Adrenal gland (tissue), 9 donors: ENCODE measurements at regions not wholly inside any gene's neighbourhood (a gene's known extent, or its start where the extent isn't known, plus 50 kb on each side); places are given as distances from the start of the nearest gene placed in this dataset.
"Not testable (repeated sequence)": the region's sequence is repeated elsewhere in the genome, so short reads cannot be mapped to it uniquely, and the experiment has no call there.

Experiments used
- DNase-seq, 7 donors: peaks; one replicate each; pipeline ENCODE4 v3.0.0-alpha.2; 2019 to 2020
- H3K27ac ChIP-seq, 5 donors: fragments of 200-600 bp; sonication (generic) in 4 of 5; 1 replicate in 3 of 5; 2 replicates in 2 of 5; pipeline versions ENCODE4 v1.5.1 to v1.8.0; 2016 to 2020; ENCODE audit warnings: mild to moderate bottlenecking in 1 of 5
- H3K27me3 ChIP-seq: fragments of 200-600 bp; 2 replicates; pipeline ENCODE4 v1.8.0; 2021
- H3K36me3 ChIP-seq, 2 donors: fragments of 200-600 bp; replicated peaks in 1 of 2; 1 replicate in 1 of 2; 2 replicates in 1 of 2; pipeline versions ENCODE4 v1.5.1 to v1.8.0; 2018 to 2022
- H3K4me1 ChIP-seq, 2 donors: fragments of 200-600 bp; replicated peaks in 1 of 2; 1 replicate in 1 of 2; 2 replicates in 1 of 2; pipeline versions ENCODE4 v1.5.1 to v1.8.0; 2018 to 2021
- H3K4me3 ChIP-seq, 4 donors: fragments of 200-600 bp; sonication (generic) in 3 of 4; one replicate each; pipeline ENCODE4 v1.5.1; 2016 to 2018
- H3K9me3 ChIP-seq, 3 donors: fragments of 200-600 bp; sonication (generic) in 1 of 3; replicated peaks in 1 of 3; 1 replicate in 2 of 3; 2 replicates in 1 of 3; pipeline versions ENCODE4 v1.5.1 to v1.8.0; 2016 to 2021
- CTCF ChIP-seq, 6 experiments: fragments of 450-650 bp in 4 of 6; fragments of 200-600 bp in 2 of 6; sonication (generic) in 1 of 6; IDR thresholded peaks; 1 replicate in 5 of 6; 2 replicates in 1 of 6; pipeline versions ENCODE4 v1.5.1 to v1.8.0; 2016 to 2021; ENCODE audit warnings: antibody characterized with exemption in 6 of 6, mild to moderate bottlenecking in 2 of 6, moderate library complexity in 1 of 6
- POLR2A ChIP-seq, 2 donors: fragments of 450-650 bp; IDR thresholded peaks; one replicate each; pipeline ENCODE4 v1.6.1; 2017; ENCODE audit warnings: antibody characterized with exemption in 2 of 2, mild to moderate bottlenecking in 2 of 2, moderate library complexity in 1 of 2
- WGBS, 4 donors: extraction: QIAGEN DNeasy Blood & Tissue Kit in 2 of 4; methylation state at CpG; one replicate each; pipeline versions ENCODE4 v1.1.5 to v1.1.7; 2013 to 2017; 5-methylcytosine and 5-hydroxymethylcytosine counted together
- intact Hi-C, 2 donors: fragments of 100-400 bp; cut with DNase I; formaldehyde crosslinking; loops; one replicate each; pipeline versions ENCODE4 v1.14.1 to v1.15.0; 2022 to 2023
- donor health status: healthy with polysubstance abuse.
- donor health status: Bipolar disorder and iron deficiency.
- donor health status: DM: yes; HTN: yes; CAD: no.
- donor health status: DM: no; HTN: no; CAD: no.
- donor health status: DM: no; HTN: no; CAD: no.

DNA sequence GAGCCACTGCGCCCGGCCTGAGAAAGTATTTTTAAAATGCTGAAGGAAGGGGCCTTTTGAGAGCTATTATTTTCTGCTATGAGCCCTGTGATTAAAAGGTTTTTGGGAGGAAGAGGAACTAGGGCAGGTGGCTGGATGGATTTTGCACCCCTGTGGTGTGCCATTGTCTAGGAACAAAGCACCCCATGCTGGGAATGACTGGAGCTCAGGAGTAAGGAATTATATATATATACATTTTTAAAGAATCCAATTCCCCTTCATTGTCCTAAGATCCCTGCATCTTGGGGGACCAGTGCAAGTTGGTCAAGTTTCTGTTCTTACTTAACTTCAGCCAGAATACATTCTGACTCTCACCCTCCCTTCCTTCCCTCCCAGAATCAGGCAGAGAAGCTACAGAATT, 91.6 kb downstream of the ZNF648 start:
- no peak overlapping the region for H3K27ac ChIP-seq
- H3K4me3 ChIP-seq, result no peak overlapping the region
- H3K36me3 ChIP-seq, result no peaks in the 10 kb centered on the region
- no peak for DNase-seq
- H3K4me1 ChIP-seq, result no peaks in the 10 kb centered on the region
- intact Hi-C loops, result no loop called here
- no peak for TF ChIP-seq POLR2A (IDR thresholded peaks at IDR 0.05)
- WGBS, 4 donors, result 51 to 72% (median 65%) methylated on average over 2 of the region's 2 CpGs
- H3K27me3 ChIP-seq, result no peaks in the 10 kb centered on the region
- H3K9me3 ChIP-seq, result no peaks in the 10 kb centered on the region

- H3K4me3 ChIP-seq, intact Hi-C loops, H3K9me3 ChIP-seq, H3K4me1 ChIP-seq, H3K27ac ChIP-seq, H3K27me3 ChIP-seq, DNase-seq, H3K36me3 ChIP-seq: not testable (repeated sequence)
- 94 to 98% (median 95%) methylated on average over 11 of the region's 11 CpGs for WGBS, 4 donors
Observed at GRCh38 chr1:181954696-181955095, 106.8 kb downstream of the ZNF648 start.

GRCh38 chr1:181954178-181954577, 107.3 kb downstream of the ZNF648 start:
- H3K27ac ChIP-seq, H3K9me3 ChIP-seq, intact Hi-C loops, H3K4me3 ChIP-seq, H3K4me1 ChIP-seq, H3K36me3 ChIP-seq, H3K27me3 ChIP-seq, DNase-seq: not testable (repeated sequence)
- 85 to 96% (median 90%) methylated on average over 7 of the region's 7 CpGs for WGBS, 4 donors

GRCh38 chr1:181953596-181953995, 107.9 kb downstream of the ZNF648 start:
- Histone ChIP-seq H3K4me3 (no peak overlapping the region), H3K36me3 (no peaks in the 10 kb centered on the region), H3K4me1 (no peaks in the 10 kb centered on the region), H3K27ac (no peak overlapping the region), H3K27me3 (no peaks in the 10 kb centered on the region), H3K9me3 (no peaks in the 10 kb centered on the region)
- intact Hi-C loops, result no loop called here
- 82 to 91% (median 87%) methylated on average over 3 of the region's 3 CpGs for WGBS, 4 donors
- TF ChIP-seq CTCF (IDR thresholded peaks at IDR 0.05) (no peak), POLR2A (IDR thresholded peaks at IDR 0.05) (no peak)
- DNase-seq, result no peak

- Histone ChIP-seq H3K9me3 (no peaks in the 10 kb centered on the region), H3K27ac (no peak overlapping the region), H3K4me3 (no peak overlapping the region), H3K36me3 (no peaks in the 10 kb centered on the region), H3K4me1 (no peaks in the 10 kb centered on the region), H3K27me3 (no peaks in the 10 kb centered on the region)
- 73 to 78% (median 77%) methylated on average over 4 of the region's 4 CpGs for WGBS, 4 donors
- no peak for TF ChIP-seq CTCF (IDR thresholded peaks at IDR 0.05)
- TF ChIP-seq POLR2A (IDR thresholded peaks at IDR 0.05), result no peak
- no peak for DNase-seq
- intact Hi-C loops, result no loop called here
Observed at GRCh38 chr1:181951213-181951612, 110.3 kb downstream of the ZNF648 start.

GRCh38 chr1:181949500-181949899, 112.0 kb downstream of the ZNF648 start:
- H3K4me1 ChIP-seq, result no peaks in the 10 kb centered on the region
- TF ChIP-seq POLR2A (IDR thresholded peaks at IDR 0.05) (no peak), CTCF (IDR thresholded peaks at IDR 0.05) (no peak)
- H3K9me3 ChIP-seq, result no peaks in the 10 kb centered on the region
- intact Hi-C loops, result no loop called here
- WGBS, 4 donors, result 36 to 71% (median 46%) methylated on average over 2 of the region's 2 CpGs
- H3K4me3 ChIP-seq, result no peak overlapping the region
- DNase-seq, result no peak
- H3K27me3 ChIP-seq, result no peaks in the 10 kb centered on the region
- H3K36me3 ChIP-seq, result no peaks in the 10 kb centered on the region
- H3K27ac ChIP-seq, result no peak overlapping the region
